NB4 (cell line): ENCODE measurements at regions not wholly inside any gene's neighbourhood (a gene's known extent, or its start where the extent isn't known, plus 50 kb on each side); places are given as distances from the start of the nearest gene placed in this dataset.

Experiments
- MYC ChIP-seq: IDR thresholded peaks from 2 replicates; pipeline ENCODE4 v1.6.1; 2011; ENCODE audit warnings: low read depth, low read length
- TF ChIP-seq, protein P1 (sequence below): IDR thresholded peaks from one replicate; pipeline ENCODE4 v1.5.1; 2012; ENCODE audit warnings: low read depth, low read length

DNA sequence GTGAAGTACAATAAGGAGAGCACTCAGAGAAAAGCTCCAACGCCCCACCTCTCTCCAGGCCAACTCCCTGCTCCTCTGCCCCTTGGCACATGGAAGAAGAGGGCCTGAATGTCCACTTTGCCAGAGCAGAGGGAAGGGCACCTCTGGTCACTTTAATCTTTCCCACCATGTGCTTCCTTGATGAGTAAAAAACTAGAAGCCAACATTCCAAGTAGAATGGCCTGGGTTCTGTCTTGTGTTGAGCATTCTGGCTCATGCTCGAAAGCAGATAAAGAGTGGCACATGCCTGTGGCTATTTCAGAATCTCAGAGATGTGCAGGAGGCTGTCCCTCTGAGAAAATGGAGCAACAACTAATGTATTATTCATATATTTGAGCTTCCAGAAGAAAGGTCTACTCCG lies 177.4 kb upstream of the PLN start:
- TF ChIP-seq, protein P1, sequence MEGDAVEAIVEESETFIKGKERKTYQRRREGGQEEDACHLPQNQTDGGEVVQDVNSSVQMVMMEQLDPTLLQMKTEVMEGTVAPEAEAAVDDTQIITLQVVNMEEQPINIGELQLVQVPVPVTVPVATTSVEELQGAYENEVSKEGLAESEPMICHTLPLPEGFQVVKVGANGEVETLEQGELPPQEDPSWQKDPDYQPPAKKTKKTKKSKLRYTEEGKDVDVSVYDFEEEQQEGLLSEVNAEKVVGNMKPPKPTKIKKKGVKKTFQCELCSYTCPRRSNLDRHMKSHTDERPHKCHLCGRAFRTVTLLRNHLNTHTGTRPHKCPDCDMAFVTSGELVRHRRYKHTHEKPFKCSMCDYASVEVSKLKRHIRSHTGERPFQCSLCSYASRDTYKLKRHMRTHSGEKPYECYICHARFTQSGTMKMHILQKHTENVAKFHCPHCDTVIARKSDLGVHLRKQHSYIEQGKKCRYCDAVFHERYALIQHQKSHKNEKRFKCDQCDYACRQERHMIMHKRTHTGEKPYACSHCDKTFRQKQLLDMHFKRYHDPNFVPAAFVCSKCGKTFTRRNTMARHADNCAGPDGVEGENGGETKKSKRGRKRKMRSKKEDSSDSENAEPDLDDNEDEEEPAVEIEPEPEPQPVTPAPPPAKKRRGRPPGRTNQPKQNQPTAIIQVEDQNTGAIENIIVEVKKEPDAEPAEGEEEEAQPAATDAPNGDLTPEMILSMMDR, result no peak
- TF ChIP-seq MYC, result no peak
